Liver (tissue), 8 donors: ENCODE measurements at regions not wholly inside any gene's neighbourhood (a gene's known extent, or its start where the extent isn't known, plus 50 kb on each side); places are given as distances from the start of the nearest gene placed in this dataset.

Source experiments
- DNase-seq: peaks from one replicate; pipeline ENCODE4 v3.0.0-alpha.2; 2017; ENCODE audit warnings: low spot score
- H3K27ac ChIP-seq, 2 donors: one replicate each; pipeline ENCODE4 v1.7.0; 2013; ENCODE audit warnings: inconsistent platforms in 2 of 2, low read length in 2 of 2, control low read depth in 1 of 2, low read depth in 1 of 2, mild to moderate bottlenecking in 1 of 2
- H3K27me3 ChIP-seq, 4 donors: one replicate each; pipeline versions ENCODE4 v1.6.1 to v1.7.0; 2013; ENCODE audit warnings: low read length in 3 of 4, inconsistent platforms in 1 of 4, mild to moderate bottlenecking in 1 of 4, moderate library complexity in 1 of 4; ENCODE audit not compliant: control insufficient read depth in 4 of 4, insufficient read depth in 4 of 4
- H3K36me3 ChIP-seq, 4 donors: one replicate each; pipeline versions ENCODE4 v1.6.1 to v1.7.0; 2013; ENCODE audit warnings: low read length in 3 of 4, mild to moderate bottlenecking in 3 of 4, low read depth in 1 of 4, moderate library complexity in 1 of 4; ENCODE audit not compliant: control insufficient read depth in 4 of 4, insufficient read depth in 3 of 4
- H3K4me1 ChIP-seq, 4 donors: one replicate each; pipeline versions ENCODE4 v1.6.1 to v1.7.0; 2013; ENCODE audit warnings: low read length in 3 of 4, mild to moderate bottlenecking in 3 of 4, moderate library complexity in 1 of 4; ENCODE audit not compliant: control insufficient read depth in 4 of 4, insufficient read depth in 4 of 4
- H3K4me3 ChIP-seq, 3 donors: one replicate each; pipeline versions ENCODE4 v1.6.1 to v1.7.0; 2013; ENCODE audit warnings: low read length in 3 of 3, control low read depth in 1 of 3, low read depth in 1 of 3, mild to moderate bottlenecking in 1 of 3
- H3K9ac ChIP-seq, 2 donors: one replicate each; pipeline ENCODE4 v1.7.0; 2013; ENCODE audit warnings: low read length in 2 of 2, mild to moderate bottlenecking in 2 of 2, moderate library complexity in 2 of 2, control low read depth in 1 of 2, low read depth in 1 of 2
- H3K9me3 ChIP-seq, 4 donors: one replicate each; pipeline versions ENCODE4 v1.6.1 to v1.7.0; 2013; ENCODE audit warnings: low read length in 3 of 4; ENCODE audit not compliant: control insufficient read depth in 4 of 4
- ATF3 ChIP-seq: IDR thresholded peaks from 2 replicates; pipeline ENCODE4 v1.6.1; 2016; ENCODE audit warnings: antibody characterized with exemption
- CTCF ChIP-seq: fragments of 150-350 bp; IDR thresholded peaks from 2 replicates; pipeline ENCODE4 v1.5.1; 2017; ENCODE audit warnings: improper control_type of control experiment, low read depth, low read length; ENCODE audit not compliant: missing input control
- EGR1 ChIP-seq, 2 donors: IDR thresholded peaks; 2 replicates each; pipeline ENCODE4 v1.6.1; 2016 to 2018; ENCODE audit warnings: antibody characterized with exemption in 2 of 2, low read depth in 2 of 2
- FOXA1 ChIP-seq: IDR thresholded peaks from 2 replicates; pipeline ENCODE4 v1.6.1; 2016; ENCODE audit warnings: antibody characterized with exemption
- FOXA2 ChIP-seq: IDR thresholded peaks from 2 replicates; pipeline ENCODE4 v1.6.1; 2016; ENCODE audit warnings: antibody characterized with exemption
- GABPA ChIP-seq, 2 donors: IDR thresholded peaks in 1 of 2; conservative IDR thresholded peaks in 1 of 2; 2 replicates each; pipeline ENCODE4 v1.6.1; 2016; ENCODE audit warnings: antibody characterized with exemption in 2 of 2, mild to moderate bottlenecking in 1 of 2, moderate library complexity in 1 of 2
- HNF4A ChIP-seq, 2 donors: conservative IDR thresholded peaks; 2 replicates each; pipeline ENCODE4 v1.6.1; 2016; ENCODE audit warnings: antibody characterized with exemption in 2 of 2, mild to moderate bottlenecking in 2 of 2
- HNF4G ChIP-seq: IDR thresholded peaks from 2 replicates; pipeline ENCODE4 v1.6.1; 2016; ENCODE audit warnings: antibody characterized with exemption
- JUND ChIP-seq, 2 donors: IDR thresholded peaks; 2 replicates each; pipeline ENCODE4 v1.6.1; 2016; ENCODE audit warnings: antibody characterized with exemption in 2 of 2
- MAX ChIP-seq: IDR thresholded peaks from 2 replicates; pipeline ENCODE4 v1.6.1; 2016; ENCODE audit warnings: antibody characterized with exemption
- NR2F2 ChIP-seq: IDR thresholded peaks from 2 replicates; pipeline ENCODE4 v1.6.1; 2016; ENCODE audit warnings: antibody characterized with exemption
- RAD21 ChIP-seq, 2 donors: IDR thresholded peaks; 2 replicates each; pipeline ENCODE4 v1.6.1; 2016; ENCODE audit warnings: antibody characterized with exemption in 2 of 2, mild to moderate bottlenecking in 2 of 2
- REST ChIP-seq: IDR thresholded peaks from 2 replicates; pipeline ENCODE4 v1.6.1; 2016; ENCODE audit warnings: antibody characterized with exemption, mild to moderate bottlenecking
- RXRA ChIP-seq, 2 donors: IDR thresholded peaks; 2 replicates each; pipeline ENCODE4 v1.6.1; 2017 to 2018; ENCODE audit warnings: antibody characterized with exemption in 2 of 2, mild to moderate bottlenecking in 1 of 2
- SP1 ChIP-seq: IDR thresholded peaks from 2 replicates; pipeline ENCODE4 v1.6.1; 2018; ENCODE audit warnings: antibody characterized with exemption, mild to moderate bottlenecking
- TAF1 ChIP-seq: conservative IDR thresholded peaks from 2 replicates; pipeline ENCODE4 v1.6.1; 2016; ENCODE audit warnings: antibody characterized with exemption, mild to moderate bottlenecking
- ZBTB33 ChIP-seq: IDR thresholded peaks from 2 replicates; pipeline ENCODE4 v1.6.1; 2016; ENCODE audit warnings: antibody characterized with exemption
- WGBS: extraction: QIAGEN DNeasy Blood & Tissue Kit; methylation state at CpG from one replicate; pipeline ENCODE4 v1.1.7; 2013; 5-methylcytosine and 5-hydroxymethylcytosine counted together
- donor health status: healthy.
- donor health status: healthy.
- donor health status: healthy.
- donor health status: healthy.
- donor health status: healthy.

GRCh38 chr14:43410631-43411030, 1096.5 kb downstream of the FSCB start:
- 61% methylated on average over 3 of the region's 3 CpGs for WGBS
- no peaks in the 10 kb centered on the region for H3K36me3 ChIP-seq
- DNase-seq, result no peak

GRCh38 chr14:43408472-43408871, 1098.6 kb downstream of the FSCB start:
- Histone ChIP-seq H3K27ac (no peak overlapping the region), H3K4me1 (no peaks in the 10 kb centered on the region), H3K4me3 (no peak overlapping the region), H3K9me3 (no peaks in the 10 kb centered on the region), H3K9ac (no peak overlapping the region), H3K36me3 (no peaks in the 10 kb centered on the region), H3K27me3 (no peaks in the 10 kb centered on the region)
- DNase-seq, result no peak
- no peak for TF ChIP-seq TAF1
- TF ChIP-seq GABPA (IDR thresholded peaks at IDR 0.05 in 1 of 2, conservative IDR thresholded peaks at IDR 0.05 in 1 of 2), result no peak
- no peak for TF ChIP-seq CTCF
- no peak for TF ChIP-seq HNF4A (conservative IDR thresholded peaks at IDR 0.05)
- no peak for TF ChIP-seq ZBTB33
- TF ChIP-seq FOXA2, result no peak
- no peak for TF ChIP-seq JUND (IDR thresholded peaks at IDR 0.05)
- TF ChIP-seq FOXA1, result no peak
- TF ChIP-seq HNF4G, result no peak

More at GRCh38 chr14:43410631-43411030, 1096.5 kb downstream of the FSCB start:
- Histone ChIP-seq H3K9ac (no peak overlapping the region), H3K4me1 (no peaks in the 10 kb centered on the region), H3K27me3 (no peaks in the 10 kb centered on the region), H3K4me3 (no peak overlapping the region), H3K9me3 (no peaks in the 10 kb centered on the region), H3K27ac (no peak overlapping the region)
- TF ChIP-seq FOXA1, result no peak
- no peak for TF ChIP-seq TAF1
- no peak for TF ChIP-seq SP1
- TF ChIP-seq NR2F2, result no peak
- TF ChIP-seq HNF4A (conservative IDR thresholded peaks at IDR 0.05), result no peak
- no peak for TF ChIP-seq ATF3
- no peak for TF ChIP-seq CTCF
- TF ChIP-seq REST, result no peak
- no peak for TF ChIP-seq HNF4G
- no peak for TF ChIP-seq FOXA2
- no peak for TF ChIP-seq EGR1 (IDR thresholded peaks at IDR 0.05; ENCODE audit: low read depth in 2 of 2)
- no peak for TF ChIP-seq GABPA (IDR thresholded peaks at IDR 0.05 in 1 of 2, conservative IDR thresholded peaks at IDR 0.05 in 1 of 2)
- TF ChIP-seq RXRA (IDR thresholded peaks at IDR 0.05), result no peak
- TF ChIP-seq RAD21 (IDR thresholded peaks at IDR 0.05), result no peak
- no peak for TF ChIP-seq JUND (IDR thresholded peaks at IDR 0.05)
- no peak for TF ChIP-seq MAX
